ENCODE measurements at regions not wholly inside any gene's neighbourhood (a gene's known extent, or its start where the extent isn't known, plus 50 kb on each side); places are given as distances from the start of the nearest gene placed in this dataset.
"Not testable (repeated sequence)": the region's sequence is repeated elsewhere in the genome, so short reads cannot be mapped to it uniquely, and the experiment has no call there.

DNA sequence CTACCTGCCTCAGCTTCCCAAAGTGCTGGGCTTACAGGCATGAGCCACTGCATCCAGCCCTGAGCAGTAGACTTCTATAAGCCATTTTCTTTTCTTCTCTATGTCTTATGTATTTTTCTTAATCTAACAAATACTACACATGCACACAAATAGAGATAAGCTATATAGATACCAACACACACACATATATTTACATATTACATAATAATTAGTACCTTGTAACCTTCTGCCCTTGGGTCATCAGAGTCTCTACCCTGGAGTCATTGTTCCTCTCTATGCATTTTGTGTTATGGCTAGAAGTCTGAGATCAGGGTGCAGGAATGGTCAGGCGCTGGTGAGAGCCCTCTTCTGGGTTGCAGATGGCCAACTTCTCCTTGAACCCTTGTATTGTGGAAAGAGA is 154.0 kb upstream of the PTPRG start:
- no peak overlapping the region for H3K9ac ChIP-seq (ENCODE audit: insufficient read depth, low read length)
- H2AFZ ChIP-seq (ENCODE audit: low read length), result no peak overlapping the region
- H3K4me3 ChIP-seq (replicated peaks in 1 of 4; ENCODE audit: control extremely low read depth in 1 of 4, insufficient read depth in 1 of 4, low read depth in 3 of 4, low read length in 4 of 4), result no peak overlapping the region
- no peak overlapping the region for H3K4me2 ChIP-seq (ENCODE audit: extremely low read depth, insufficient read depth, low read length)
- TF ChIP-seq CTCF (conservative IDR thresholded peaks at IDR 0.05 in 1 of 2, IDR thresholded peaks at IDR 0.05 in 1 of 2; ENCODE audit: low read depth in 1 of 2, low read length in 2 of 2), result no peak
- TF ChIP-seq EZH2 (IDR thresholded peaks at IDR 0.05; ENCODE audit: low read length, missing control alignments), result no peak
- H4K20me1 ChIP-seq (ENCODE audit: control insufficient read depth, extremely low read depth, insufficient read depth, low read length), result no peaks in the 10 kb centered on the region
- no peak for DNase-seq (ENCODE audit: low read depth in 2 of 2)
- no peaks in the 10 kb centered on the region for H3K9me3 ChIP-seq (ENCODE audit: control insufficient read depth, insufficient read depth, low read depth, low read length)
- no peak overlapping the region for H3K27ac ChIP-seq (ENCODE audit: insufficient read depth, low read length)
- no peaks in the 10 kb centered on the region for H3K4me1 ChIP-seq (ENCODE audit: control insufficient read depth, extremely low read depth, insufficient read depth, low read length)
- H3K36me3 ChIP-seq (ENCODE audit: control insufficient read depth, insufficient read depth, low read length), result no peaks in the 10 kb centered on the region
- H3K27me3 ChIP-seq (ENCODE audit: control insufficient read depth, insufficient read depth, low read length), result no peaks in the 10 kb centered on the region
- H3K79me2 ChIP-seq (ENCODE audit: control insufficient read depth, insufficient read depth, low read length), result no peaks in the 10 kb centered on the region

GRCh38 chr3:61409638-61410037 is 151.7 kb upstream of the PTPRG start:
- no peak for TF ChIP-seq CTCF (conservative IDR thresholded peaks at IDR 0.05 in 1 of 2, IDR thresholded peaks at IDR 0.05 in 1 of 2; ENCODE audit: low read depth in 1 of 2, low read length in 2 of 2)
- no peaks in the 10 kb centered on the region for H4K20me1 ChIP-seq (ENCODE audit: control insufficient read depth, extremely low read depth, insufficient read depth, low read length)
- H3K36me3 ChIP-seq (ENCODE audit: control insufficient read depth, insufficient read depth, low read length), result no peaks in the 10 kb centered on the region
- H3K27me3 ChIP-seq (ENCODE audit: control insufficient read depth, insufficient read depth, low read length), result no peaks in the 10 kb centered on the region
- H3K9ac ChIP-seq (ENCODE audit: insufficient read depth, low read length), result no peak overlapping the region
- H3K79me2 ChIP-seq (ENCODE audit: control insufficient read depth, insufficient read depth, low read length), result no peaks in the 10 kb centered on the region
- H3K4me3 ChIP-seq (replicated peaks in 1 of 4; ENCODE audit: control extremely low read depth in 1 of 4, insufficient read depth in 1 of 4, low read depth in 3 of 4, low read length in 4 of 4), result no peak overlapping the region
- no peak overlapping the region for H2AFZ ChIP-seq (ENCODE audit: low read length)
- no peaks in the 10 kb centered on the region for H3K9me3 ChIP-seq (ENCODE audit: control insufficient read depth, insufficient read depth, low read depth, low read length)
- H3K4me2 ChIP-seq (ENCODE audit: extremely low read depth, insufficient read depth, low read length), result no peak overlapping the region
- no peak for DNase-seq (ENCODE audit: low read depth in 2 of 2)
- no peak overlapping the region for H3K27ac ChIP-seq (ENCODE audit: insufficient read depth, low read length)
- no peaks in the 10 kb centered on the region for H3K4me1 ChIP-seq (ENCODE audit: control insufficient read depth, extremely low read depth, insufficient read depth, low read length)

- not testable (repeated sequence) for H3K4me3 ChIP-seq (replicated peaks in 1 of 4; ENCODE audit: control extremely low read depth in 1 of 4, insufficient read depth in 1 of 4, low read depth in 3 of 4, low read length in 4 of 4); H3K4me2 ChIP-seq (ENCODE audit: extremely low read depth, insufficient read depth, low read length); H4K20me1 ChIP-seq (ENCODE audit: control insufficient read depth, extremely low read depth, insufficient read depth, low read length); H3K27ac ChIP-seq (ENCODE audit: insufficient read depth, low read length); H3K36me3 ChIP-seq (ENCODE audit: control insufficient read depth, insufficient read depth, low read length); H3K9me3 ChIP-seq (ENCODE audit: control insufficient read depth, insufficient read depth, low read depth, low read length); DNase-seq (ENCODE audit: low read depth in 2 of 2); H3K4me1 ChIP-seq (ENCODE audit: control insufficient read depth, extremely low read depth, insufficient read depth, low read length); H3K79me2 ChIP-seq (ENCODE audit: control insufficient read depth, insufficient read depth, low read length); H3K27me3 ChIP-seq (ENCODE audit: control insufficient read depth, insufficient read depth, low read length); H2AFZ ChIP-seq (ENCODE audit: low read length); H3K9ac ChIP-seq (ENCODE audit: insufficient read depth, low read length)
These were observed 151.0 kb upstream of the PTPRG start for GRCh38 chr3:61410358-61410757.

Data from fibroblast of lung (primary cell).